Lower leg skin (tissue), 3 donors: ENCODE measurements at regions not wholly inside any gene's neighbourhood (a gene's known extent, or its start where the extent isn't known, plus 50 kb on each side); places are given as distances from the start of the nearest gene placed in this dataset.

Source experiments
- POLR2A ChIP-seq, 2 donors: fragments of 450-650 bp; IDR thresholded peaks; one replicate each; pipeline ENCODE4 v1.6.1; 2016 to 2017; ENCODE audit warnings: antibody characterized with exemption in 2 of 2, mild to moderate bottlenecking in 1 of 2, moderate library complexity in 1 of 2
- TF ChIP-seq, protein P1 (sequence below), 3 donors: fragments of 450-650 bp; IDR thresholded peaks; one replicate each; pipeline ENCODE4 v1.5.1; 2016; ENCODE audit warnings: antibody characterized with exemption in 3 of 3, mild to moderate bottlenecking in 3 of 3, moderate library complexity in 2 of 3

DNA sequence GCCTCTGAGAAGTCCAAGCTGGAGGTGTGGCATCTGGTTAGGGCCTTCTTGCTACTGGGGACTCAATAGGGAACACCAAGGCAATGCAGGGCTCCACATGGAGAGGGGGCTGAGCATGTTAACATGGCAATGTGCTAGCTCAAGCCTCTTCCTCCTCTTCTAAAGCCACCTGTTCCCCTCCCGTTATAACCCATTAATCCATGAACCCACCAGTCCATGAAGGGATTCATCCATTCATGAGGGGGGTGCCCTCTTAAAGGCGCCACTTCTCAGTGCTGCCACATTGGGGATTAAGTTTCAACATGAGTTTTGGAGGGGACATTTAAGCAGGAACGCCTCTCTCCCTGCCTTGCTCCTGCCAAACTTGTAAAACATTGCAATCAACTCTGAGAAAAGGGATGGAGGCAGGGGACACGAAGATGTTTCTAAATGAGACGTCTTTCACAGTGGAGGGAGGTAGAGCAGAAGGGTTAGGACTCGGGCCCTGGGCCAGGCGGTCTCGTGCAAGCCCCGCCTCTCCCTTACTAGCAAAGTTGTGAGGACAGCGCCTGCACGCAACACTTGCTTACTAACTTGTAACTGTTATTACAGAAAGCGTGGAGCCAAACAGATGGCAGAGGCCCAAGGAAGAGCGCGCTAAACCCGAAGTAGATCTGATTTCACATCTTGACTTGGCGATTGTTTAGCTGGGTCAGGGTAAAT, 118.2 kb upstream of the ZNF516 start:
- TF ChIP-seq POLR2A (IDR thresholded peaks at IDR 0.05), result no peak
- TF ChIP-seq, protein P1, sequence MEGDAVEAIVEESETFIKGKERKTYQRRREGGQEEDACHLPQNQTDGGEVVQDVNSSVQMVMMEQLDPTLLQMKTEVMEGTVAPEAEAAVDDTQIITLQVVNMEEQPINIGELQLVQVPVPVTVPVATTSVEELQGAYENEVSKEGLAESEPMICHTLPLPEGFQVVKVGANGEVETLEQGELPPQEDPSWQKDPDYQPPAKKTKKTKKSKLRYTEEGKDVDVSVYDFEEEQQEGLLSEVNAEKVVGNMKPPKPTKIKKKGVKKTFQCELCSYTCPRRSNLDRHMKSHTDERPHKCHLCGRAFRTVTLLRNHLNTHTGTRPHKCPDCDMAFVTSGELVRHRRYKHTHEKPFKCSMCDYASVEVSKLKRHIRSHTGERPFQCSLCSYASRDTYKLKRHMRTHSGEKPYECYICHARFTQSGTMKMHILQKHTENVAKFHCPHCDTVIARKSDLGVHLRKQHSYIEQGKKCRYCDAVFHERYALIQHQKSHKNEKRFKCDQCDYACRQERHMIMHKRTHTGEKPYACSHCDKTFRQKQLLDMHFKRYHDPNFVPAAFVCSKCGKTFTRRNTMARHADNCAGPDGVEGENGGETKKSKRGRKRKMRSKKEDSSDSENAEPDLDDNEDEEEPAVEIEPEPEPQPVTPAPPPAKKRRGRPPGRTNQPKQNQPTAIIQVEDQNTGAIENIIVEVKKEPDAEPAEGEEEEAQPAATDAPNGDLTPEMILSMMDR (IDR thresholded peaks at IDR 0.05), result no peak
